PC-9 (cell line): ENCODE measurements at regions not wholly inside any gene's neighbourhood (a gene's known extent, or its start where the extent isn't known, plus 50 kb on each side); places are given as distances from the start of the nearest gene placed in this dataset.

Experiments
- CTCF ChIP-seq: fragments of 200-600 bp; sonication (generic); conservative IDR thresholded peaks from 2 replicates; pipeline ENCODE4 v1.6.1; 2017; ENCODE audit warnings: mixed run types, antibody characterized with exemption, mild to moderate bottlenecking, moderate library complexity
- EZH2 ChIP-seq: fragments of 200-600 bp; sonication (generic); IDR thresholded peaks from 2 replicates; pipeline ENCODE4 v1.8.0; 2017; ENCODE audit warnings: antibody characterized with exemption, low read depth

GRCh38 chr9:100715100-100715380, 137.2 kb downstream of the CAVIN4 start:
- TF ChIP-seq CTCF = no peak
- TF ChIP-seq EZH2 = no peak
